Endodermal cell (in vitro differentiated cells): ENCODE measurements at regions not wholly inside any gene's neighbourhood (a gene's known extent, or its start where the extent isn't known, plus 50 kb on each side); places are given as distances from the start of the nearest gene placed in this dataset.

ENCODE experiments used
- DNase-seq: peaks from one replicate; pipeline ENCODE4 v3.0.0-alpha.2; 2017
- H3K27ac ChIP-seq: 2 replicates; pipeline ENCODE4 v1.5.1; 2013; ENCODE audit warnings: mild to moderate bottlenecking, low read depth, low read length, moderate library complexity
- H3K27me3 ChIP-seq: 2 replicates; pipeline ENCODE4 v1.6.1; 2013; ENCODE audit warnings: mild to moderate bottlenecking, low read length, moderate library complexity; ENCODE audit not compliant: insufficient read depth, control insufficient read depth, poor library complexity, severe bottlenecking
- H3K36me3 ChIP-seq: 2 replicates; pipeline ENCODE4 v1.7.0; 2013; ENCODE audit warnings: mild to moderate bottlenecking, low read length, moderate library complexity; ENCODE audit not compliant: control insufficient read depth, insufficient read depth
- H3K4me1 ChIP-seq: one replicate; pipeline ENCODE4 v1.7.0; 2013; ENCODE audit warnings: low read length; ENCODE audit not compliant: control insufficient read depth, insufficient read depth
- H3K4me3 ChIP-seq: 2 replicates; pipeline ENCODE4 v1.5.1; 2013; ENCODE audit warnings: mild to moderate bottlenecking, low read length, moderate library complexity
- H3K9ac ChIP-seq: 2 replicates; pipeline ENCODE4 v1.6.1; 2013; ENCODE audit warnings: mild to moderate bottlenecking, low read length, moderate library complexity; ENCODE audit not compliant: poor library complexity, severe bottlenecking; ENCODE audit errors: extremely low read depth
- H3K9me3 ChIP-seq: 2 replicates; pipeline ENCODE4 v1.6.1; 2013; ENCODE audit warnings: mild to moderate bottlenecking, low read length, moderate library complexity; ENCODE audit not compliant: control insufficient read depth
- H3K27ac Mint-ChIP-seq: 2 replicates; pipeline ENCODE4 v1.8.0; 2020; ENCODE audit warnings: mixed read lengths
- H3K27me3 Mint-ChIP-seq: 2 replicates; pipeline ENCODE4 v1.8.0; 2021; ENCODE audit warnings: mild to moderate bottlenecking, mixed read lengths; ENCODE audit not compliant: insufficient read depth
- H3K36me3 Mint-ChIP-seq: 2 replicates; pipeline ENCODE4 v1.8.0; 2020; ENCODE audit warnings: low read depth, mixed read lengths
- H3K4me1 Mint-ChIP-seq: 2 replicates; pipeline ENCODE4 v1.8.0; 2020; ENCODE audit warnings: mixed read lengths
- H3K4me3 Mint-ChIP-seq: 2 replicates; pipeline ENCODE4 v1.8.0; 2020; ENCODE audit warnings: mild to moderate bottlenecking, moderate library complexity, mixed read lengths
- H3K9me3 Mint-ChIP-seq: 2 replicates; pipeline ENCODE4 v1.8.0; 2020; ENCODE audit warnings: mild to moderate bottlenecking, mixed read lengths
- CTCF ChIP-seq: fragments of 200-600 bp; sonication (generic); conservative IDR thresholded peaks from 2 replicates; pipeline ENCODE4 v1.5.0; 2021; ENCODE audit warnings: antibody characterized with exemption, mild to moderate bottlenecking
- WGBS, 2 experiments: methylation state at CpG; one replicate each; pipeline versions ENCODE4 v1.1.5 to v1.1.7; 2013; ENCODE audit warnings: missing lambda C conversion rate in 2 of 2, mixed read lengths in 1 of 2; ENCODE audit not compliant: insufficient coverage in 1 of 2, insufficient read length in 1 of 2; 5-methylcytosine and 5-hydroxymethylcytosine counted together

GRCh38 chr3:26193558-26193957 lies 403.7 kb downstream of the OXSM start:
- TF ChIP-seq CTCF = no peak
- Histone ChIP-seq H3K9ac (no peak overlapping the region), H3K4me3 (no peak overlapping the region), H3K4me1 (no peaks in the 10 kb centered on the region), H3K36me3 (no peaks in the 10 kb centered on the region), H3K9me3 (peaks cover 7% of the 10 kb centered on the region), H3K27me3 (no peaks in the 10 kb centered on the region), H3K27ac (no peak overlapping the region)
- no peaks in the 10 kb centered on the region for H3K27me3 Mint-ChIP-seq
- H3K27ac Mint-ChIP-seq = no peak overlapping the region
- H3K9me3 Mint-ChIP-seq = peaks cover 20% of the 10 kb centered on the region
- no peaks in the 10 kb centered on the region for H3K36me3 Mint-ChIP-seq
- 87% methylated on average over 3 of the region's 3 CpGs; no CpG with 5 or more reads in 1 of the 2 experiments for WGBS, 2 experiments
- H3K4me1 Mint-ChIP-seq = peaks cover 3% of the 10 kb centered on the region
- DNase-seq = no peak
- H3K4me3 Mint-ChIP-seq = no peak overlapping the region

GRCh38 chr3:26196781-26197180 lies 406.9 kb downstream of the OXSM start:
- Histone ChIP-seq H3K36me3 (no peaks in the 10 kb centered on the region), H3K9ac (no peak overlapping the region), H3K27ac (no peak overlapping the region), H3K27me3 (no peaks in the 10 kb centered on the region), H3K4me1 (peaks cover 3% of the 10 kb centered on the region), H3K4me3 (no peak overlapping the region), H3K9me3 (peaks cover 7% of the 10 kb centered on the region)
- Mint-ChIP-seq H3K4me1 (peaks cover 18% of the 10 kb centered on the region), H3K9me3 (peaks cover 6% of the 10 kb centered on the region), H3K27me3 (no peaks in the 10 kb centered on the region), H3K36me3 (no peaks in the 10 kb centered on the region), H3K4me3 (no peak overlapping the region), H3K27ac (no peak overlapping the region)
- DNase-seq = no peak
- TF ChIP-seq CTCF = no peak

- WGBS, 2 experiments = 50 to 100% methylated on average over 1 of the region's 2 CpGs
- H3K4me1 ChIP-seq = peaks cover 10% of the 10 kb centered on the region
- Mint-ChIP-seq H3K36me3 (no peaks in the 10 kb centered on the region), H3K27ac (no peak overlapping the region), H3K4me3 (no peak overlapping the region), H3K9me3 (peaks cover 6% of the 10 kb centered on the region), H3K4me1 (peaks cover 26% of the 10 kb centered on the region), H3K27me3 (no peaks in the 10 kb centered on the region)
- peaks cover 7% of the 10 kb centered on the region for H3K9me3 ChIP-seq
- DNase-seq = no peak
- H3K36me3 ChIP-seq = no peaks in the 10 kb centered on the region
- H3K27ac ChIP-seq = no peak overlapping the region
- no peak overlapping the region for H3K9ac ChIP-seq
- TF ChIP-seq CTCF = no peak
- H3K27me3 ChIP-seq = no peaks in the 10 kb centered on the region
- H3K4me3 ChIP-seq = no peak overlapping the region
These were observed 408.7 kb downstream of the OXSM start for GRCh38 chr3:26198609-26199008.
